Stimulated activated naive CD4-positive, alpha-beta T cell (primary cell): ENCODE measurements at regions not wholly inside any gene's neighbourhood (a gene's known extent, or its start where the extent isn't known, plus 50 kb on each side); places are given as distances from the start of the nearest gene placed in this dataset.

Experiments
- DNase-seq, 6 experiments: peaks; one replicate each; lab custom pipeline; 2025; lab: John Stamatoyannopoulos, UW

DNA sequence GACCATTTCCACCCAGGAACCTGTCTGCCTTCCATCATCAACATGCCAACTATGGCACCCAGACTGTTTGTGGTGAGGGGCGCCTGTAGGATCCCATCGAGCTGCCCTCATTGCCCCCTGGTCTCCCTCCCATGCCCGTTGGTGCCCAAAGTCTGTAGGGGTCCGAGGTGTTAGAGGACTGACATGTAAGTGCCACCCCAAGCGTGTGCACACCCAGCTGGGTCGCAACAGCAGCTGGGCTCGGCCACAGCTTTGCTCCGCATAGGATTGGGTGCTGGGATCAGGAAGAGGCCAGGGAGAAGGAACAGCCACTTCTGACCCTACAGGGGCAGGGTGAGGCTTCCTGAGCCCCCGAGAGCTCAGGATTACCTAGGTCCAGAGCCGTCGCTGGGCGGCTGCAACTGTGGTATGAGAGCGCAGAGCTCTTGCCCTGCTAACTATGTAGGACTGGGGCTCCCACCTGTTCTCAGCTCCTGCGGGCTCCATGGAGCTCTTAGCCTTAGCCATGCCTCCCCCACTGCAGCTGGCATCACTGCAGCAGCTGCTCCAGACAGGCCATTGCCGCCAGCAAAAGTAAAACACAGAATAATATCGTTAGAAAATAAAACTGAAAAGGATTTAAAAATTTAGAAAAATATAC is 1160.3 kb downstream of the FSTL5 start:
- no peak for DNase-seq

DNA sequence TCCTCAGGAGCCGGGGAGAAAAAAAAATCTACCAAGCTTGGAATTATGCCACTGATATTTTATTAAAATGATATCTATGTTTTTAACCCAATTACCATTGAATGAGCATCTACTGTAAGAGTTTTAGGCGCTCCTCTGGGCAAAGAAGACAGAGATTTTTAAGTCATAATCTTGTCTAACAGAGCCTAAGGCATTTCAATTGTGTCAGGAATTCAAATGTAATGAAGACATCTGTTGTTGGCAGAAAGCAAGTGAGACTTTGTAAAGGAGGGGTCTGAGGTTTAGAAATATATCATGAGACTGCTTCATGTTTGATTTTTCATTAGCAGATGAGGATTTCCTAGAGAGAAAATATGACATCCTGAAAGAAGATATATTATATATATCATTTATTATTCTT is 1158.1 kb downstream of the FSTL5 start:
- DNase-seq = no peak

DNA sequence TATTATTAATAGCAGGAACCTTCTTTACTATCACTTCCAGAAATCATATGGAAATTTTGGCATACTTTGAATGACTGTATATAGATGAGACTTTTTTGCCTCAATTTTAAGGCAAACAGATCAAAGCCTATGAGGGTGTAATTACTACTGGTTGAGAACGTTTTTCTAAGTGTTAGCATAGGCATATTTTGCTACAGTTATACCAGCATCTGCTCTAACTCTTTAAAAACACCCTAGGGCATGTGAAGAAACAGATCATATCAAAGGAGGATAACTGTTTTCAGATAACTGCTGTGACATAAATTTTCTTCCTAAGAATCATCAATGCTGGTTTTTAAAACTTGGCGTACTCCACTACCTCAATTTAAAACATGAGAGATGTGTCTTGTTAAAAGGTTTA is 1155.3 kb downstream of the FSTL5 start:
- no peak for DNase-seq

DNA sequence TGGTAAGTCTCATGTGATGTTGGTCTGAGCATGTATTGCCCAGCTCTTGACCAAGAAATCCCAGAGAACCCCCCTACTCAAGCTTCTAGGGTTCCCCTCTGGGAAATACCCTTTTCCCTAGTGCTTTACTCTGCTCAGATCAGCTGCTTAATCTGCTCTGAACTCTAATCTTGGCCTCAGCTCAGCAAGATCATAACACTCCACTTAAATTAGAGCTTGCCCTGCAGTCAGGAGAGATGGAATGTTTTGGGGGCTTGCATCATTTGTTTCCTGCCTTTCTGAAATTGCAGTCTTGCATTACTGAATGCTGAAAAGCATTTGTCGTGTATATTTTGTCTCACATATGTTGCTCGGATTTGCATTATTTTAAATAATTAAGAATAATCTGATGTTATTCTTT is 1153.6 kb downstream of the FSTL5 start:
- DNase-seq = no peak
